Activated CD8-positive, alpha-beta T cell treated with anti-CD3 and anti-CD28 coated beads, Interleukin-2, amount 10 ng/mL, durations not matched to agents 7 days and 5 days (primary cell): ENCODE measurements at regions not wholly inside any gene's neighbourhood (a gene's known extent, or its start where the extent isn't known, plus 50 kb on each side); places are given as distances from the start of the nearest gene placed in this dataset.

Source experiments
- ATAC-seq: fragments of 150-1000 bp; cut with Tn5 transposase; one replicate; pipeline ENCODE4 v1.10.0; 2021; ENCODE audit warnings: moderate library complexity
- CTCF ChIA-PET: fragments of 350-600 bp; sonication (Branson Sonifier 250); formaldehyde crosslinking; loops from one replicate; lab custom pipeline; 2021; ENCODE audit warnings: antibody characterized with exemption; lab: Charles Lee
- POLR2A ChIA-PET: fragments of 350-600 bp; sonication (Branson Sonifier 250); formaldehyde crosslinking; loops from one replicate; lab custom pipeline; 2021; ENCODE audit warnings: antibody characterized with exemption; lab: Charles Lee
- DNase-seq: peaks from one replicate; pipeline ENCODE4 v3.0.0-alpha.2; 2020
- H3K27ac Mint-ChIP-seq: one replicate; pipeline ENCODE4 v1.8.0; 2021; ENCODE audit warnings: mild to moderate bottlenecking, mixed read lengths
- H3K27me3 Mint-ChIP-seq: one replicate; pipeline ENCODE4 v1.8.0; 2021; ENCODE audit warnings: low read depth, mixed read lengths
- H3K36me3 Mint-ChIP-seq: one replicate; pipeline ENCODE4 v1.8.0; 2021; ENCODE audit warnings: low read depth, mixed read lengths
- H3K4me1 Mint-ChIP-seq: one replicate; pipeline ENCODE4 v1.8.0; 2021; ENCODE audit warnings: low read depth, mixed read lengths
- H3K4me3 Mint-ChIP-seq: one replicate; pipeline ENCODE4 v1.8.0; 2021; ENCODE audit warnings: mild to moderate bottlenecking, mixed read lengths
- H3K9me3 Mint-ChIP-seq: one replicate; pipeline ENCODE4 v1.8.0; 2022; ENCODE audit warnings: mixed read lengths; ENCODE audit not compliant: insufficient read depth

DNA sequence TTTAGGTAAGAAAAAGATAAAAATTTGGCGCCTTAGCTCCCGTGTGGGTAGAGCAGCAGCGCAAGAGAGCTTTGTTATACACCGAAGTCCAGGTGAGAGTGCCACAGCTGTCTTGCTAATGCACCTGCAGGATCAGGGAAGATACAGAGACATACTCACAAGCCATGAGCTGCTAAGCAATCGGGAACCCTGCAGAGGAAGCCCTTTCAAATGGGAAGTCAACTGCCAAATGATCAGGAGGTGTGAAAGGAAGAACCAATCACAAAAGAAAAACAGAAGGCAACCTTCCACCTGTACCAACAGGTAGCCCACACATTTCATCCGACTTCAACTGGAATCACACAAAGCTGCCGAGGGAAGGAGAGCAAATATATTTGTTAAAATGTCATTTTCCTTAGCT lies 610.5 kb upstream of the PFKP start:
- DNase-seq = no peak
- no peak for ATAC-seq
- Mint-ChIP-seq H3K4me1 (no peaks in the 10 kb centered on the region), H3K4me3 (no peak overlapping the region), H3K36me3 (no peaks in the 10 kb centered on the region), H3K27me3 (no peaks in the 10 kb centered on the region), H3K27ac (no peak overlapping the region), H3K9me3 (no peaks in the 10 kb centered on the region)
- ChIA-PET POLR2A (no interaction called here), CTCF (no interaction called here)

DNA sequence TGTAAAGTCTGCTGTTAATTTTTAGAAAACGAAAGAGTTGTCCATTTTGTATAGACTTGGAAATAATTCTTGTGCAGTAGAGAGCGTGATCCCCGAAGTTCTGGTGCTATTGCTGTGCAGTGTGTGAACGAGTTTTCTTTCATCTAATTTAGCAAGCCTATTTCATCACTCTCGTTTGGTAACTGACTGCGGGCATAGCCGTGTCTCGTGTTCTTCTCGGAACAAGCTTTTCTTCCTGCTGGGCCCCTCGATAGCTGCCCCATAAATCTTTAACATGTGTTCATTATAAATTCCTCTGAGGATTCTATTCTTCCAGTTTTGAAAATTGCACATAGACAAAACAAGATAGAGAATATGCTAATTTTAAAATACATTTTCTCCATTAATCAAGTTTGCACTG lies 622.0 kb upstream of the PFKP start:
- ATAC-seq = no peak
- CTCF ChIA-PET = no interaction called here

DNA sequence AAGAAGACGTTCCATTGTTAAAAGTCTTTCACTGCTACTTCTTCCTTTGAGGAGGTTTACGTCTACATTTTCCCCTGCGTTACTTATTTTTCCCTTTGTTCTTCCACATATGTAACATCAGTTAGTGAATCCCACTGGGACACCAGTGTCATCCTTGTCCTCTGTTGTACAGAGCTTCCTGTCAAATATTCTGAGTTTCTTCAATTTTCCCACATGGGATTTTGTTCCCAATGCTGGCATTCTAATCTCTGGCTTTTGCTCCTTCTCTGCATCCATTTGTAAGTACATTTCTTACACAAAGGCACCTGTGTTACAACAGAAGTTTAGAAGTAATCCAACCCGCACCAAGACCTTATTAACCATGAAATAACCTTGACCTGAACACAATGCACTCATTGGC lies 627.4 kb upstream of the PFKP start:
- no peaks in the 10 kb centered on the region for H3K4me1 Mint-ChIP-seq

More for the DNA sequence above, 622.0 kb upstream of the PFKP start:
- no peak for DNase-seq
- Mint-ChIP-seq H3K27ac (no peak overlapping the region), H3K9me3 (no peaks in the 10 kb centered on the region), H3K4me1 (no peaks in the 10 kb centered on the region), H3K4me3 (no peak overlapping the region), H3K36me3 (no peaks in the 10 kb centered on the region), H3K27me3 (no peaks in the 10 kb centered on the region)
- POLR2A ChIA-PET = no interaction called here

DNA sequence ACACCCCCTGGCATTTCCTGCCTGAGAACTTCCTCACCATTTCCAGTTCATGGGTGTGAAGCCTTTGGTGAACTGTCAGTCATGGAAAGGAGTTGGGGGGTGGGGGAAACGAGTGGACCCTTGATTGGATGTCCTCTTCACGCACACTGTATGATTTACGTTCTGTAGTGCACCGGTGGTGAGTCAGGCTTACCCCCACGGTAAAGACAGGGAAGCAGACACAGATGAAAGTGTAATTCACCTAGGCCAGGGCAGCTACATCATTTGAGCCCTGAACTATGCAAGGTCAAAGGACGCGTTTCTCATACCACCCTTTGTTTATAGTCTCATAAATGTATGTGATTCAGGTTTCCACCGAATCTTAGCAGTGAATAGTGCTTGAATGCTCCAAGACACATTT lies 628.3 kb upstream of the PFKP start:
- ATAC-seq = no peak
- ChIA-PET POLR2A (no interaction called here), CTCF (no interaction called here)
- DNase-seq = no peak
- Mint-ChIP-seq H3K36me3 (no peaks in the 10 kb centered on the region), H3K27ac (no peak overlapping the region), H3K4me1 (no peaks in the 10 kb centered on the region), H3K4me3 (no peak overlapping the region), H3K9me3 (no peaks in the 10 kb centered on the region), H3K27me3 (no peaks in the 10 kb centered on the region)

More for the DNA sequence above, 627.4 kb upstream of the PFKP start:
- Mint-ChIP-seq H3K9me3 (no peaks in the 10 kb centered on the region), H3K4me3 (no peak overlapping the region), H3K36me3 (no peaks in the 10 kb centered on the region), H3K27ac (no peak overlapping the region), H3K27me3 (no peaks in the 10 kb centered on the region)
- no peak for DNase-seq
- ATAC-seq = no peak
- ChIA-PET POLR2A (no interaction called here), CTCF (no interaction called here)

DNA sequence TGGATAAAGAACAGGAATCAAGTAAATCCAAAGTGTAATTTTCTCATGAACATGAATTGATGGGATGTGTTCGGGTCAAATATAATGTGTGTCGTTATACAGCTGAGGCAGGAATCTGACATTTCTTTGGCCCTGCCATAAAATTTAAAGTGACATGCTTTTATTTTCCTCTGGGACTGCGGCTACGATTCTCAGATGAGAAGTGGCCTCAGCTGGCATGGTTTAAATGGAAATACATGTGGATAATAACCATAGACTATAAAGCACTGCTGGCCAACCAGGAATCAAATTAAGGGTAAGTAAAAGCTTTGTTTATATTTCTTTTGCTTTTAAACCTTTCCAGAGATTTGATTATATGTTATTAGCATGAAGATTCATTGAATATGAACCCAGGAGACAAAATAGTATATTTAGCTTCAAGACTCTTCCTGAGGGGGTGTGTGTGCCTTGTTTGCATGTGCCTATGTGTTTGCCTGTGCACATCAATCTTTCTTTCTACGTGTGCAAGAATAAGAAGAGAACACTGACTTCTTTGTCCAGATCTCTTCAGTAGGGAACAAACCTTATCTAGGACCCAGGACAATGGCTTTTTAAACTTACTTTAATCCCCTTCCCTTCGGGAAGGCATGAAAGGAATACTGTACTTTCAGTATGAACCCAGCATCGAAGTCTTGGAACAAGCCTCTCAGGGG lies 629.0 kb upstream of the PFKP start:
- ATAC-seq (no peak), DNase-seq (no peak)
- no peaks in the 10 kb centered on the region for H3K36me3 Mint-ChIP-seq
- ChIA-PET CTCF (no interaction called here), POLR2A (no interaction called here)
- no peak overlapping the region for H3K27ac Mint-ChIP-seq
- no peaks in the 10 kb centered on the region for H3K9me3 Mint-ChIP-seq
- H3K27me3 Mint-ChIP-seq = no peaks in the 10 kb centered on the region
- no peak overlapping the region for H3K4me3 Mint-ChIP-seq
- H3K4me1 Mint-ChIP-seq = no peaks in the 10 kb centered on the region

DNA sequence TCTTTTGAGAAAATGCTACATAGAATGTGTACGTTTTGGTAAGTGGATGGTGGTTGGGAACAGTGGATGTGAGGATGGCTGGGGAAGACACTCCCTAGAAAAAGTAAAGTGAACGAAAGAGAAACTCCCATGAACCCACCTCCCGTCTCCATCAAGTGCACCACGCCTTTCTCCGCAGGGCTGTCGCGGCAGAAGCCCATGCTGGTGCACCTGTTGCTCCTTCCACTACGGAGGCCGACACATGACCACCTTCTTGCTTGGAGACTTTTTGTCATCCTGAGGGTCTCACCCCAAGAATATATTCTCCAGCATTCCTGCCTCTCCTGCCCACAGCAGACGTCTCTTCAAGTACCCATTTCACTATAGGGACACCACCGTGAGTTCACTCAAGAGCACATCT lies 630.4 kb upstream of the PFKP start:
- DNase-seq (no peak), ATAC-seq (no peak)
- H3K4me3 Mint-ChIP-seq = no peak overlapping the region
- no peak overlapping the region for H3K27ac Mint-ChIP-seq
- H3K27me3 Mint-ChIP-seq = no peaks in the 10 kb centered on the region
- ChIA-PET CTCF (no interaction called here), POLR2A (no interaction called here)
- no peaks in the 10 kb centered on the region for H3K36me3 Mint-ChIP-seq
- no peaks in the 10 kb centered on the region for H3K4me1 Mint-ChIP-seq
- H3K9me3 Mint-ChIP-seq = no peaks in the 10 kb centered on the region

DNA sequence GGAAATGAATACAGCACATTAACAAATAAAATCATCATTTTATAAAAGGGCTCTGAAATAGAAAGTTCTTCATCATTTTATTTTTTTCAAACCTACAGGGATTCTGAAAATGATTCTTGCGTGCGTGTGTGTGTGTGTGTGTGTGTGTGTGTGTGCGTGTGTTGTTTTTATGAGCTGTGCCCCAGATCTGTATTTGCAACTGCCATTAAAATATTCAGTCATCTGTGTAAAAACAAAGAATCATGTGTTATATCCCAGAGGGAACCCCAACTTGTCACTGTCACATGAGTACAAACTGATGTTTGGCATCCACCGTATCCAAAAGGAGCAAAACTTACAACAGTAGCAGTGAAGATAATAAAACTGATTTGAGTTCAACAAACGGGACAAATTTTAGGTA lies 635.4 kb upstream of the PFKP start:
- H3K4me3 Mint-ChIP-seq = no peak overlapping the region
- no peak overlapping the region for H3K27ac Mint-ChIP-seq
- no peak for ATAC-seq
- ChIA-PET POLR2A (interaction anchor here (0.6 kb wide), 1 partner anchor 430 kb away, joined by 6 read pairs; no protein-coding TSS in a partner anchor), CTCF (no interaction called here)
- no peaks in the 10 kb centered on the region for H3K27me3 Mint-ChIP-seq
- H3K36me3 Mint-ChIP-seq = no peaks in the 10 kb centered on the region
- H3K4me1 Mint-ChIP-seq = no peaks in the 10 kb centered on the region
- no peaks in the 10 kb centered on the region for H3K9me3 Mint-ChIP-seq
- no peak for DNase-seq

DNA sequence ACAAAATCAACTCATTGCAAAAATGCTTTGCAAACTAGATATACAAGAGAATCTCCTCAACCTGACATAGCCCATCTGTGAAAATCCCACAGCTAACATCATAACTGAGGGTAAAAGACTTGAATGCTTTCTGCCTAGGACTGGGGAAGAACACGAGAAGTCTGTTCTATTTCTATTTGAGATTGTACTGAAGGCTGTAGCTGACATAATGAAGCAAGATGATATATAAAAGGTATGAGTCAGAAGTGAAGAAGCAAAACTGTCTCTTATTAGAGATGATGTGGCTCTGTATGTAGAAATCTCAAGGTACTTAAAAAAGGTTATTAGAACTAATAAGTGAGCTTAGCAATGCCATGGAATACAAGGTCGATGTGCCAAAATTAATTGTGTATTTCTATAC lies 639.9 kb upstream of the PFKP start:
- POLR2A ChIA-PET = no interaction called here
- CTCF ChIA-PET = no interaction called here
- Mint-ChIP-seq H3K9me3 (no peaks in the 10 kb centered on the region), H3K27me3 (no peaks in the 10 kb centered on the region), H3K4me1 (no peaks in the 10 kb centered on the region), H3K4me3 (no peak overlapping the region), H3K36me3 (no peaks in the 10 kb centered on the region), H3K27ac (no peak overlapping the region)
- DNase-seq = no peak
- ATAC-seq = no peak

DNA sequence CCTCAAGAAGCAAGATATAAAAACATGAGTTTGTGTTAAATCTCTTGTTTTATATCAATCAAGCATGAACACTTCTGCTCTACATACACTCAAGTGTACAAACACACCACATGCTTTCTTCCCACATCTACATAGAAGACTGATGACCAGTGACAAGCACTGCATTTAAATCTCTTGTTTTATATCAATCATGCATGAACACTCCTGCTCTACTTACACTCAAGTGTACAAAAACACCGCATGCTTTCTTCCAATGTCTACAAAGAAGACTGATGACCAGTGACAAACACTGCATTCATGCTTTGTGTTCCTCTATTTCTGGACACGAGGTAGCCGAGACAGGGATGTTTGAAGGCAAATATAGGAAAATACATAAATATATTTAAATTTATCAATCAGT lies 642.0 kb upstream of the PFKP start:
- DNase-seq (no peak), ATAC-seq (no peak)
- no peak overlapping the region for H3K27ac Mint-ChIP-seq
- H3K36me3 Mint-ChIP-seq = no peaks in the 10 kb centered on the region
- ChIA-PET POLR2A (no interaction called here), CTCF (no interaction called here)
- no peaks in the 10 kb centered on the region for H3K9me3 Mint-ChIP-seq
- H3K27me3 Mint-ChIP-seq = no peaks in the 10 kb centered on the region
- H3K4me1 Mint-ChIP-seq = no peaks in the 10 kb centered on the region
- no peak overlapping the region for H3K4me3 Mint-ChIP-seq

DNA sequence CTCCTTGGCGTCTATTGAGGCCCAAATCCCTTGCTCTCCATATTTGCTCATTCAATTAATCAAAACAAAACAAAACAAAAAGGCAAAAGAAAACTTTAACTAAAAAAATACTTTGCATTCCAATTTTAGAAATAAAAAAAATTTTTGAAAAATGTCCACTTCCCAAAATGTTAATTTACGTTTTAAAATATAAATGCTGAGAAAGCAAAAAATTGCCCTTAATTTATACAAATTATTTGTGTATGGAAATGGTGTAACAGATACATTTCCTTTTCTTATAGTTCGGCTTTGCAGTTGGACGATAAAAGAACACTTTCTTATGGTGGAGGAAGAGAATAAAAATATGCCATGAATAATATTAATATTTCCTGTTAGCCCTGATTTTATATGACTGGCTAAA lies 652.8 kb upstream of the PFKP start:
- DNase-seq = no peak
- no peak overlapping the region for H3K4me3 Mint-ChIP-seq
- no peak for ATAC-seq
- H3K36me3 Mint-ChIP-seq = no peaks in the 10 kb centered on the region
- H3K4me1 Mint-ChIP-seq = no peaks in the 10 kb centered on the region
- POLR2A ChIA-PET = no interaction called here
- CTCF ChIA-PET = no interaction called here
- no peak overlapping the region for H3K27ac Mint-ChIP-seq
- no peaks in the 10 kb centered on the region for H3K9me3 Mint-ChIP-seq
- H3K27me3 Mint-ChIP-seq = no peaks in the 10 kb centered on the region

DNA sequence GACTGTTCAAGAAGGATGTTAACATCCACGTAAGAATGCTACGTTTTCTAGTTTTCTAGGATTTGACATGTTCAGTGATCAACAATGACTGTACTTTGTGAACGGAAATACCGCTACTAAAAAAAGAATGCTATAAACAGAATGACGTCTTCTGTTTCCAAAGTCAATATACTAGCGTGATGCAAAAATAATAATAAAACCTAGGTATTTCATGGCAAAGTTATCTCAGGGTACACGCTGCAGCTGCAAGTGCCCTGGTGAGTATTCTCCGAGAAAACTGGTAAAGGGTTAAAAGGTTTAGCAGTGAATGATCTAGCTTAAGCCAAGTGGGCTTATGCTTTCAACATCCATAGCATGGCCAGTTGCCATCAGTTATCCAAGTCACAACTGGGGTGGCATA lies 653.3 kb upstream of the PFKP start:
- POLR2A ChIA-PET = no interaction called here
- CTCF ChIA-PET = no interaction called here

DNA sequence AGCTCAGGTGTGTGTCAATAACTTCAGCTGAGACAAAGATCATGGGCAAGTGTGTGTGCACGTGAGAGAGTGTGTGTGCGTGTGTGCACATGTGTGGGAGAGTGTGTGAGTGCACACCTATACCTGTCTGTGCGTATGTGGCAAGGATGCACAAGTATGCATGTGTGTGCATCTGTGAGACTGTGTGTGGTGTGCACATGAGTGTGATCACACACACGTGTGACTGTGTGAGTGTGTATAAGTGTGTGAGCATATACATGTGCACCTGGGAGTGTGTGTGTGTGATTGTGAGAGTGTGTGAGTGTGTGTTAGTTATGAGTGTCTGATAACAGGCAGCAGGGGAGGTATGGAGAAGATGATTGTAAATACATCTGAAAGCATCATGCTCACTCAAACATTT lies 657.3 kb upstream of the PFKP start:
- Mint-ChIP-seq H3K27ac (no peak overlapping the region), H3K9me3 (no peaks in the 10 kb centered on the region), H3K36me3 (no peaks in the 10 kb centered on the region), H3K4me3 (no peak overlapping the region), H3K4me1 (no peaks in the 10 kb centered on the region), H3K27me3 (no peaks in the 10 kb centered on the region)
- DNase-seq = no peak
- POLR2A ChIA-PET = no interaction called here
- no peak for ATAC-seq
- CTCF ChIA-PET = no interaction called here

More for the DNA sequence above, 653.3 kb upstream of the PFKP start:
- Mint-ChIP-seq H3K9me3 (no peaks in the 10 kb centered on the region), H3K27me3 (no peaks in the 10 kb centered on the region), H3K4me3 (no peak overlapping the region), H3K36me3 (no peaks in the 10 kb centered on the region), H3K27ac (no peak overlapping the region), H3K4me1 (no peaks in the 10 kb centered on the region)
- no peak for DNase-seq
- no peak for ATAC-seq

DNA sequence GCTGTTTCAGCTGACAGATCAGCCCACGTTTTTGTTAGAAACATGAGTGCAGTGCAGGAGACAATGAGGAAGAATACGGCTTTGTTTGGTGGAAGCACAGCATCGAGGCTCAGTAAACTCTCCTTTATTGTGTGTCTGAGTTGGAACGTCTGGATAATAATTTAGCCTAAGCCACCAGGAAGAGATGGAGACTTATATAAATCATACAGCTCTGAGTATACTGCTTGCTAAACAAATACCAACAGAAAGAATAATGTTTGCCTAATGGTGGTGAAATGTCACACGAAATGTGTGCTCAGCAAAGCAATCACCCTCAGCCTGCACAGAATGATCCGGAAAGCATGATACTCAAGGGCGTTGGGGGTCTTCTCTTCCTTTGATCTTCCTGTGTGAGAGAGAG lies 664.1 kb upstream of the ADARB2 start:
- ATAC-seq (no peak), DNase-seq (no peak)
- no peaks in the 10 kb centered on the region for H3K9me3 Mint-ChIP-seq
- H3K36me3 Mint-ChIP-seq = no peaks in the 10 kb centered on the region
- no peak overlapping the region for H3K27ac Mint-ChIP-seq
- no peaks in the 10 kb centered on the region for H3K4me1 Mint-ChIP-seq
- H3K4me3 Mint-ChIP-seq = no peak overlapping the region
- no peaks in the 10 kb centered on the region for H3K27me3 Mint-ChIP-seq
- ChIA-PET CTCF (no interaction called here), POLR2A (no interaction called here)
